ENCODE measurements at regions not wholly inside any gene's neighbourhood (a gene's known extent, or its start where the extent isn't known, plus 50 kb on each side); places are given as distances from the start of the nearest gene placed in this dataset.

DNA sequence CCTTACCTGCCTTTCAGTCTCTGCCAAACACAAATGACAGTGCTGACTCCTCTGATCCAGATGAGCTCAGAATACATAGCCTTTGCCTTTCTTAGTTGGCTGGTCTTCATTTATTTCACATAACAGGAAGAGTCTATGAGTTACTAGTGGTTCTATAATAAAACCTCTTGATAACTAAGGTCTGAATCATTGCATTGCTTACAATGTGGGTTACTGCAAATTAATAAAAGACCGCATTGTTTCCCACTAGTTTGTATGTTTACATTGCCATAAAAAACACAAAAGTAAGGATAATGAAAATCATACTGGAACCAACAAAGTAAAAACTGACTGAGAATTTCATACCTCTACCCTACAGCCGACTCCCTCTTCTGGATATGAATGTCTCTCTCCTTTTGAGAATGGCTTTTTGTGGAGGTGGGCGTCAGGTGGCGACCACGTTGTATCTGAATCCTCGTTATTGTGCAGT, 62.0 kb upstream of the AKR1E2 start:
- no peak overlapping the region for H3K27ac ChIP-seq (ENCODE audit: insufficient read length, low read depth, low read length)
- no peaks in the 10 kb centered on the region for H3K79me1 ChIP-seq (ENCODE audit: insufficient read depth, low read depth, low read length, poor library complexity, severe bottlenecking)
- WGBS (ENCODE audit: extremely low coverage, insufficient read length, low lambda C conversion rate), result no CpG with 5 or more reads among the region's 6 CpGs
- H3K9me3 Mint-ChIP-seq, result no peaks in the 10 kb centered on the region; a peak in 1 of 5 replicates
- no peaks in the 10 kb centered on the region for H3K23me2 ChIP-seq (ENCODE audit: insufficient read length, low read depth, low read length, poor library complexity, severe bottlenecking)
- no peak overlapping the region for H3K9ac ChIP-seq (ENCODE audit: extremely low read depth, insufficient read length, low read length)
- no peaks in the 10 kb centered on the region for H3K9me3 ChIP-seq (ENCODE audit: control insufficient read depth, low read depth, low read length)
- H4K5ac ChIP-seq (ENCODE audit: insufficient read length, low read depth, low read length), result no peak overlapping the region
- H3K56ac ChIP-seq (ENCODE audit: insufficient read length, low read depth, low read length), result no peak overlapping the region
- no peaks in the 10 kb centered on the region for H3K27me3 Mint-ChIP-seq (ENCODE audit: low read depth)
- H3K36me3 Mint-ChIP-seq (ENCODE audit: insufficient read depth in 1 of 3, low read depth in 3 of 3), result no peaks in the 10 kb centered on the region; a peak in 1 of 7 replicates
- no peak overlapping the region for H3K14ac ChIP-seq (ENCODE audit: insufficient read depth, low read length)
- 0 out of 4 replicates have a peak, but pooled peaks cover under 1 to 1% of the 10 kb centered on the region in 2 experiments for H3K4me1 Mint-ChIP-seq
- TF ChIP-seq, protein P1, sequence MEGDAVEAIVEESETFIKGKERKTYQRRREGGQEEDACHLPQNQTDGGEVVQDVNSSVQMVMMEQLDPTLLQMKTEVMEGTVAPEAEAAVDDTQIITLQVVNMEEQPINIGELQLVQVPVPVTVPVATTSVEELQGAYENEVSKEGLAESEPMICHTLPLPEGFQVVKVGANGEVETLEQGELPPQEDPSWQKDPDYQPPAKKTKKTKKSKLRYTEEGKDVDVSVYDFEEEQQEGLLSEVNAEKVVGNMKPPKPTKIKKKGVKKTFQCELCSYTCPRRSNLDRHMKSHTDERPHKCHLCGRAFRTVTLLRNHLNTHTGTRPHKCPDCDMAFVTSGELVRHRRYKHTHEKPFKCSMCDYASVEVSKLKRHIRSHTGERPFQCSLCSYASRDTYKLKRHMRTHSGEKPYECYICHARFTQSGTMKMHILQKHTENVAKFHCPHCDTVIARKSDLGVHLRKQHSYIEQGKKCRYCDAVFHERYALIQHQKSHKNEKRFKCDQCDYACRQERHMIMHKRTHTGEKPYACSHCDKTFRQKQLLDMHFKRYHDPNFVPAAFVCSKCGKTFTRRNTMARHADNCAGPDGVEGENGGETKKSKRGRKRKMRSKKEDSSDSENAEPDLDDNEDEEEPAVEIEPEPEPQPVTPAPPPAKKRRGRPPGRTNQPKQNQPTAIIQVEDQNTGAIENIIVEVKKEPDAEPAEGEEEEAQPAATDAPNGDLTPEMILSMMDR (conservative IDR thresholded peaks at IDR 0.05), result no peak
- H3K27ac Mint-ChIP-seq, result 0 out of 7 replicates have a peak overlapping the region, but pooled peaks of 1 of the 3 experiments have one; percentile 13
- no peak overlapping the region for H4K91ac ChIP-seq (ENCODE audit: insufficient read length, low read depth, low read length)
- H3K4me2 ChIP-seq (ENCODE audit: insufficient read depth, insufficient read length, low read length), result no peak overlapping the region
- H3T11ph ChIP-seq (ENCODE audit: low read length), result no peak overlapping the region
- no peak overlapping the region for H3K23ac ChIP-seq (ENCODE audit: insufficient read length, low read depth, low read length)
- no peak overlapping the region for H2AK5ac ChIP-seq (ENCODE audit: insufficient read length, low read length)
- H3K4me1 ChIP-seq (ENCODE audit: insufficient read depth, low read length), result peaks cover 5% of the 10 kb centered on the region; the same call in 1 of the 2 replicates
- H3K27me3 ChIP-seq (ENCODE audit: insufficient read depth, low read length), result no peaks in the 10 kb centered on the region
- H3K79me2 ChIP-seq (ENCODE audit: insufficient read depth, low read length), result no peaks in the 10 kb centered on the region
- no peak overlapping the region for H2BK15ac ChIP-seq (ENCODE audit: low read depth, low read length)
- H4K8ac ChIP-seq (replicated peaks; ENCODE audit: insufficient read length, low read depth, low read length), result no peak overlapping the region
- no peak overlapping the region for H2BK120ac ChIP-seq (ENCODE audit: low read depth, low read length, poor library complexity, severe bottlenecking)
- H3K4ac ChIP-seq (ENCODE audit: low read depth, low read length), result no peak overlapping the region
- no peak for DNase-seq
- H2BK5ac ChIP-seq (ENCODE audit: insufficient read length, low read length), result no peak overlapping the region
- no peak overlapping the region for H2AFZ ChIP-seq (ENCODE audit: low read length)
- H4K20me1 ChIP-seq (ENCODE audit: control insufficient read depth, insufficient read depth, insufficient read length), result no peaks in the 10 kb centered on the region
- H2BK20ac ChIP-seq (ENCODE audit: low read depth, low read length, poor library complexity, severe bottlenecking), result no peak overlapping the region
- H3K18ac ChIP-seq (ENCODE audit: insufficient read length, low read depth, low read length), result no peak overlapping the region
- H3K4me3 Mint-ChIP-seq, result no peak overlapping the region
- no peak overlapping the region for H2BK12ac ChIP-seq (ENCODE audit: insufficient read length, low read depth, low read length)
